ENCODE measurements at regions not wholly inside any gene's neighbourhood (a gene's known extent, or its start where the extent isn't known, plus 50 kb on each side); places are given as distances from the start of the nearest gene placed in this dataset.

- TF ChIP-seq, protein P1, sequence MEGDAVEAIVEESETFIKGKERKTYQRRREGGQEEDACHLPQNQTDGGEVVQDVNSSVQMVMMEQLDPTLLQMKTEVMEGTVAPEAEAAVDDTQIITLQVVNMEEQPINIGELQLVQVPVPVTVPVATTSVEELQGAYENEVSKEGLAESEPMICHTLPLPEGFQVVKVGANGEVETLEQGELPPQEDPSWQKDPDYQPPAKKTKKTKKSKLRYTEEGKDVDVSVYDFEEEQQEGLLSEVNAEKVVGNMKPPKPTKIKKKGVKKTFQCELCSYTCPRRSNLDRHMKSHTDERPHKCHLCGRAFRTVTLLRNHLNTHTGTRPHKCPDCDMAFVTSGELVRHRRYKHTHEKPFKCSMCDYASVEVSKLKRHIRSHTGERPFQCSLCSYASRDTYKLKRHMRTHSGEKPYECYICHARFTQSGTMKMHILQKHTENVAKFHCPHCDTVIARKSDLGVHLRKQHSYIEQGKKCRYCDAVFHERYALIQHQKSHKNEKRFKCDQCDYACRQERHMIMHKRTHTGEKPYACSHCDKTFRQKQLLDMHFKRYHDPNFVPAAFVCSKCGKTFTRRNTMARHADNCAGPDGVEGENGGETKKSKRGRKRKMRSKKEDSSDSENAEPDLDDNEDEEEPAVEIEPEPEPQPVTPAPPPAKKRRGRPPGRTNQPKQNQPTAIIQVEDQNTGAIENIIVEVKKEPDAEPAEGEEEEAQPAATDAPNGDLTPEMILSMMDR (IDR thresholded peaks at IDR 0.05; ENCODE audit: insufficient read depth, low read depth, low read length, missing control alignments), result no peak
- H3K4me3 ChIP-seq (ENCODE audit: low read depth, low read length), result no peak overlapping the region
- no peak for DNase-seq (ENCODE audit: low read depth)
These were observed 477.0 kb downstream of the GBA3 start for GRCh38 chr4:23169608-23170311.

GRCh38 chr4:23166919-23167318, 474.2 kb downstream of the GBA3 start:
- no peak overlapping the region for H3K4me3 ChIP-seq (ENCODE audit: low read depth, low read length)
- no peak for DNase-seq (ENCODE audit: low read depth)
- TF ChIP-seq, protein P1 (IDR thresholded peaks at IDR 0.05; ENCODE audit: insufficient read depth, low read depth, low read length, missing control alignments), result no peak

- no peak overlapping the region for H3K4me3 ChIP-seq (ENCODE audit: low read depth, low read length)
- no peak for DNase-seq (ENCODE audit: low read depth)
- TF ChIP-seq, protein P1 (IDR thresholded peaks at IDR 0.05; ENCODE audit: insufficient read depth, low read depth, low read length, missing control alignments), result no peak
These were observed 473.7 kb downstream of the GBA3 start for GRCh38 chr4:23166407-23166806.

- no peak for DNase-seq (ENCODE audit: low read depth)
- no peak overlapping the region for H3K4me3 ChIP-seq (ENCODE audit: low read depth, low read length)
- TF ChIP-seq, protein P1 (IDR thresholded peaks at IDR 0.05; ENCODE audit: insufficient read depth, low read depth, low read length, missing control alignments), result no peak
These were observed 472.9 kb downstream of the GBA3 start for GRCh38 chr4:23165669-23166068.

GRCh38 chr4:23163647-23164436, 471.1 kb downstream of the GBA3 start:
- no peak for DNase-seq (ENCODE audit: low read depth)
- TF ChIP-seq, protein P1 (IDR thresholded peaks at IDR 0.05; ENCODE audit: insufficient read depth, low read depth, low read length, missing control alignments), result no peak
- no peak overlapping the region for H3K4me3 ChIP-seq (ENCODE audit: low read depth, low read length)

DNA sequence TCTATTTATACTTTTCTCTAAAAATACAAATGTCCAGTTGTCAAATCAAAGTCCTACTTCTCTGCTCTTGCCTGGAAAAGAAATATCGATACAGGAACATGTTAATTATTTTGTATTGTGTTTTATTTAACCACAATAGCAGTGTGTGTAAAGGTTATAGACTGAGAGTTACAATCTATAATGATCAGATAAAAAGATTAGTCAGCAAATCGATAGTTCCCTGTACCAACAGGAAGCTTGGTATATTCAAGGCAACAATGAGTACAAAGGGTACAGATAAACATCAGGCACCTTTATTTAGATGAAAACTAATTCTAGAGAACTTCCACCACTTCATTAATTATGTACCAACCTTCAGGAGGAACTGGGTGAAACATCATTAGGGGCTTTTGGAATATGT, 469.5 kb downstream of the GBA3 start:
- TF ChIP-seq, protein P1 (IDR thresholded peaks at IDR 0.05; ENCODE audit: insufficient read depth, low read depth, low read length, missing control alignments), result no peak
- no peak overlapping the region for H3K4me3 ChIP-seq (ENCODE audit: low read depth, low read length)
- no peak for DNase-seq (ENCODE audit: low read depth)

Data from GM12865 (cell line).